Transverse colon (tissue), 4 donors: ENCODE measurements at regions not wholly inside any gene's neighbourhood (a gene's known extent, or its start where the extent isn't known, plus 50 kb on each side); places are given as distances from the start of the nearest gene placed in this dataset.

Experiments
- CTCF ChIP-seq, 5 experiments: fragments of 200-600 bp in 3 of 5; fragments of 450-650 bp in 2 of 5; sonication (generic) in 3 of 5; IDR thresholded peaks; 1 replicate in 2 of 5; 2 replicates in 3 of 5; pipeline ENCODE4 v1.5.1; 2016 to 2017; ENCODE audit warnings: antibody characterized with exemption in 5 of 5, inconsistent platforms in 3 of 5, mild to moderate bottlenecking in 2 of 5, moderate library complexity in 1 of 5
- POLR2AphosphoS5 ChIP-seq, 3 donors: sonication (generic); formaldehyde crosslinking; IDR thresholded peaks; one replicate each; pipeline ENCODE4 v1.6.1; 2016; ENCODE audit warnings: antibody characterized with exemption in 3 of 3

- TF ChIP-seq CTCF (IDR thresholded peaks at IDR 0.05): no peak
- TF ChIP-seq POLR2AphosphoS5 (IDR thresholded peaks at IDR 0.05): no peak
These were observed 102.1 kb upstream of the PMCH start for GRCh38 chr12:102299731-102300130.
